Epidermal melanocyte (primary cell): ENCODE measurements at regions not wholly inside any gene's neighbourhood (a gene's known extent, or its start where the extent isn't known, plus 50 kb on each side); places are given as distances from the start of the nearest gene placed in this dataset.

ENCODE experiments used
- DNase-seq: peaks from one replicate; pipeline ENCODE4 v3.0.0; 2011; ENCODE audit warnings: low spot score; ENCODE audit not compliant: insufficient read length

- DNase-seq, result no peak
Measured at GRCh38 chr10:113410618-113411017, 142.2 kb upstream of the HABP2 start.

- DNase-seq, result no peak
Measured at GRCh38 chr10:113411456-113411855, 141.4 kb upstream of the HABP2 start.

- DNase-seq, result no peak
Measured at GRCh38 chr10:113412161-113412560, 140.7 kb upstream of the HABP2 start.

- DNase-seq, result no peak
Measured at GRCh38 chr10:113414543-113414942, 138.3 kb upstream of the HABP2 start.

- DNase-seq, result no peak
Measured at GRCh38 chr10:113415246-113415645, 137.6 kb upstream of the HABP2 start.

DNA sequence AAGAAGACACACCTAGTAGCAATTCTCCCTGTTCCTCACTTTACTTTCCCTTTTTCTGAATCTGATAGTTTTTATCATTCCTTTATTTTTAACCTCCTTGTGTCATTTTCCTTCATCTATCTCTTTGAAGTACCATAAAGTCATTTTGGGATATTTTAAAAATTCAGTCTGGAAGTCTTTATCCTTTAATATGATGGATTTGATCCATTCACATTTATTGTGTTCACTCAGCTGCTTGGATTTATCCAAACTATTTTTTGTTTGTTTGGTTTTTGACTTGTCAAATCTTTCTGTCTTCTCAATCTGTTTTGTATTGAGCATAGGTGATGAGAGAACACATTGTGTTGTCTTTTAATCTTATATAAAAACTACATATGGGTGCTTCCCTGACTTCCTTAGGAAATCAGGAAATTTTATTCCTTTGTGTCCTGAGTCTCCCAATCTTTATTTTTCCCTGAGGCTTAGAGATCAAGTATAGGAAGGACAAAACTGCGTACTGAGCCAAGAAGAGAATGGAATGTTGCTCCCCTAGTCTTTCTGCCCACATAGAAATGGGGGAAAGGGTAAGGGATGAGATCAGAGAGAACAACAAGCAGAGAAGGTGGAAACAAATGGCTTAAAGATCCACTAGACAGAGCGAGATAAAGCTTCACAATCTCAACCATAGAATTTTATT is 132.7 kb upstream of the HABP2 start:
- DNase-seq, result no peak

DNA sequence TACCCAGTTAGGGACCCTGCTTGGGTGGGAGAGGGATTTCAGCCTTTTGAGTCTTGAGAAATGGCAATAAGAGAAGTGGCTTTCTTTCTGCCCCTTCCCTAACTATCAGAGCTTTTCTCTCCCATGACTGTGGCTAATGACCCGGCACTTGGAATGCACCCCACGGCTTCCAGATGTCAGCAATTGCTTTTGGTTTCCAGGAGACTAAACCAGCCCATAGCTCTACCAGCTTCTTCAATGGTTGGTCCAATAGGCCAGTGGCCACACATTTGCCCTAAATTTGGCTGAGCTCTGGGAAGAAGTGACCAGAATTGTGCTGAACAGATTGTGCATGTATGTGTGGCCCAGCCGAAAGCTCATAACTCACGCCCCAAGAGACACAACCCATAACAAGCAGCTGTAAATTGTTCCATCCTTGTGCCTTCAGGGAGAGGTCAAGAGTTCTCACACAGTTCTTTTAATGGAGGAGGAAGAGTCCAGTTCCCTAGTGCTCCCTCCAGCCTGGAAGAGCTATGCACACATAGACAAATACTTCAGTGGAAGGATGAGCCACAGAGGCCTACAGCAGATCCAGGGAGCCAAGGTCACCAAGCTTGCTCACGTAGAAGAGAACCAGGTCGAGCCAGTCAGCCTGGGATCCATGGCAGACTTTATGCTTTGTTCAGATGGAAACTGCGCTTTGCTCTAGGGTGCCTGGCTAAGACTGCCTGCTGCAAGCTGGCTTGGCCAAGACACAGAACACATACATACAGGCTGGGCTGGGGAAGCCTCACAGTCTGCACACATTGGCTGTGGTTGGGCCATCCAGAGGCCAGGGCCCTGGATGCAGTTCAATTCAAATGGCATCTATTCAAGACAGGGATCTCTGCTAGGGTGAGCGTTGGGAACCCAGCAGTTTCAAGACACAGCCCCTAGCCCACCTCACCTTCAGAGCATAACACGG is 131.8 kb upstream of the HABP2 start:
- DNase-seq, result no peak

DNA sequence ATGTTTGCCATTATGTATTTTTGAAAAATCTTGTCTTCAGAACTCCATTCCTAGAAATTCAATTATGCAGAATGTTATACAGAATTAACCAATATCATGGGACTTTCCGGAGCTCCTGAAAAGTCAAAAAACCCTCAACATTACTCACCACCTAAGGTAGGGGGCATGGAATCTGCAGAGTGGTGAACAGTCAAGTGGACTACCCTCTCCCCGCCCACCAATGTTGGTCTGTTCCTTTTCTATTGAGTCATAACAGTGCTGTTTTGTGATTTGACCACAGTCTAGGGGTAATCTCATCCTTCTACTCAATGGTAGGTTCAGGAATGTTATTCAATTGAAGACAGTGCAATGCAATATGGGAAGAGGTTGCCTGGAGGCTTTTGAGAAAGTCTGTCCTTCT is 130.5 kb upstream of the HABP2 start:
- no peak for DNase-seq

- no peak for DNase-seq
Measured at GRCh38 chr10:113423981-113424721, 128.7 kb upstream of the HABP2 start.

DNA sequence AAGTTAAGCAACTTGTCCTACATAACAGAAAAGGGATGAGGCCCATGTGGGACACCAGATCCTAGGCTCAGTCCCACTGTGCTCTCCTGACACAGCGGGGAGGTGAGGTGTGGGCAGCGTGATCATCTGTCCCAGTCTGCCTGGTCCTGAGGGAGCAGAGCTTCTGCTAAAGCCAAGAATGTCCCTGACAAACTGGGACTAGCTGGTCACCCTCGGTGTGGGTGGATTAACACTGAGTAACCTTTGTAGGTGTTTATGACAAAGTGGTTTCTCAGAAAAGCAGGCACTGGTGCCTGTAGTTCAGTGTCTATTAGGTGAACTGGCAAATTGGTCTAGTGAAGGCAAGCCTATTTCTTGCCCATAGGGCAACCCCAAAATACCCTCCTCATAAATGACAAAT is 127.8 kb upstream of the HABP2 start:
- no peak for DNase-seq

DNA sequence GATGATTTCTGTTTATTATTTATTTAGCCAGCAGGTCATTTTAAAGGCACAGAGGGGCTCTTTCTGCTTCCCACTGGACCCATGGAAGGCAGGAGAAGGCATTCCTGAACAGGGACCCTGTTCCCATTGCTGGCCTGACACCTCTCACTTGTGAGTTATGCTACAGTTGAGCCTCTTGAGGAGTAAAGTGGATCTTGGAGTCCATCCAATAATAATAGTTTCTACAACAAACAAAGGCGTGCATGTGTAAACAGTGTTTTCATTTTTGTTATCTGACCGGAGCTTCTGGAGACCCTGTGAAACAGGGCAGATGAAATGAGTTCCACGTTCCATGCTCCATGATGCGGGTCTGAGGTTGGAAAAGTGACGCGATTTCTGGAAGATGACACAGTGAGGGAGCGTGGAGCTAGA is 127.3 kb upstream of the HABP2 start:
- DNase-seq, result no peak

GRCh38 chr10:113426181-113426877 is 126.5 kb upstream of the HABP2 start:
- DNase-seq, result no peak

DNA sequence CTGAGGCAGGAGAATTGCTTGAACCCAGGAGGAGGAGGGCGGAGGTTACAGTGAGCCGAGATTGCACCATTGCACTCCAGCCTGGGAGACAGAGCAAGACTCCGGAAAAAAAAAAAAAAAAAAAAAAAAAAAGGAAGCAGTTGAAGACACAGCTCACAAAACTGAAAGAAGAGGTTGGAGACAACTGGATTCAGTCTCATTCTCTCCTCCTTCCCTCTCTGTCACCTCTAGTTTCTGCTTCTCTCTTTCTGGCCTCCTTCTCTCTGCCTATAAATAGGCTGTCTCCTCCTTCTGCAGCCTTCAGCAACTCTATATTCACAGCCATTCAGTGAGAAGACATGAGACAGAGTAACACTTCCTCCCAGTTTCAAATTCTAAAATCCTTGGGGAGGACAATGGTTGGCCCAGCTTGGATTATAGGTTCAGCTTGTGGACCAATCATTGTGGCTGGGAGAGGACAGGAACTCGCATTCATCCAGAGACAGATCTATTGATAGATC is 125.6 kb upstream of the HABP2 start:
- no peak for DNase-seq

DNA sequence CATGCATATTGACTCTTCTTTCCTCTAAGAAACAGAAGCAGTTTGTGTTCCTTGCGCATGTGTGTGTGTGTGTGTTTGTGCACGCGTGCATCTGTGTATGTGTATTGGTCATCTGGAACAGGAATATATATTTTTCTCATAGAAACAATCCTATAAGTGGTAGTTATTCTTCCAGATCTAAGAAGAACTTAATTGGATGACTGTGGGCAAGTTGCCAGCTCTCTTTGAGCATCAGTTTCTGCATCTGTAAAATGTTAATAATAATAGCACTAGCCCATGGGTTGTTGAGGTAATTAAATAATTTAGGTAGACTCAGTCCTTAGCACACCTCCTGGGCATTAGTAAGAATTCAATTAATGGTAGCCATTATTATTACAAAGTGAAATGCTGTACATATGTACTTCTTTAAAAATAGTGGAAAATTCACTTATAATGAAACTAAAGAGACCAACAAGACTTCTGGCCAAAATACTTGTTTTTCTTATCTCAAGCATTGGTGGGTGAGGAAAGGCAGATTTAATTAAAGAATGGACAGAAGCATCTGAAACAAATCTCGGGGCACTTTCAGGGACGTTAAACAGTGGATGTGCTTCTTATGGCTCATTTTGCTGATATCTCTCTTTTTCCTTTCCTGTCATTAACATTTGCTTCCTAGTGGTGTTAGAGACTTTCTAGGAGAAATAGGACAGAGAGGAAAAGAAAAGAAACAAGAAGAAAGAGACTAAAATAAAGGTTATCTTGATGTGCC is 124.9 kb upstream of the HABP2 start:
- no peak for DNase-seq

DNA sequence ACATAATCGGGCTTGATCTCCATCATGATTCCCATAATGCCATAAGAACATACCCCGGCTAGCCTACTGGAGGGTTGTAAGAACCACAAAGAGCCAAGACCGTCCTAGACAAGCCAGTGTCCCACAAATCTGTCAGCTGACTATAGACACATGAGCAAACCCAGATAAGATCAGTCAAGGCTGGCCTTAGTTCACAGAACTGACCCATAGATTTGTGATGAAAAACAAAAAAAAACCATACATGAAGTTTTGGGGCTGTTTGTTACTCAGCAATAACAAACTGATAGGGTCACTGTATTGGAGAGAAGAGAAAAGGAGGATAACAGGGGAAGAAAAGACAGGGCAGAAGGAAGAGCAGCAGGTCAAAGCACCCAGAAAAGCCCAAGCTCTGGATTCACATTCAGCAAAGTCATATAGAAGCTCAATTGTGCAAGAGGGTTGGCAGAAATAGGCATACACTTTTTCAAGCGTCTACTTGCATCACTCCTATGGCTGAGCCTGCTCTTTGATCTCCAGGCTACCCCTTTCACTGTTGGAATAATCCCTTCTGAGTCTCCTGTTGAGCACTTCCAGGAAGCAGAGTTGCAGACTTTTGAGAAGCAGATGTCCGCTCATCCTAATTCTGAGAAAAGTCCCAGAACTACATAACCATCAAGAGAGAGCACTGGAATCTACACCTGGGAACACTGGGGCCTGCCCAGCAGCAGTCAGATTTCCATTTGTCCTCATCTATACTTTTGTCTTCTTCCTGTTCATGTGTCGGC is 122.0 kb upstream of the HABP2 start:
- no peak for DNase-seq

DNA sequence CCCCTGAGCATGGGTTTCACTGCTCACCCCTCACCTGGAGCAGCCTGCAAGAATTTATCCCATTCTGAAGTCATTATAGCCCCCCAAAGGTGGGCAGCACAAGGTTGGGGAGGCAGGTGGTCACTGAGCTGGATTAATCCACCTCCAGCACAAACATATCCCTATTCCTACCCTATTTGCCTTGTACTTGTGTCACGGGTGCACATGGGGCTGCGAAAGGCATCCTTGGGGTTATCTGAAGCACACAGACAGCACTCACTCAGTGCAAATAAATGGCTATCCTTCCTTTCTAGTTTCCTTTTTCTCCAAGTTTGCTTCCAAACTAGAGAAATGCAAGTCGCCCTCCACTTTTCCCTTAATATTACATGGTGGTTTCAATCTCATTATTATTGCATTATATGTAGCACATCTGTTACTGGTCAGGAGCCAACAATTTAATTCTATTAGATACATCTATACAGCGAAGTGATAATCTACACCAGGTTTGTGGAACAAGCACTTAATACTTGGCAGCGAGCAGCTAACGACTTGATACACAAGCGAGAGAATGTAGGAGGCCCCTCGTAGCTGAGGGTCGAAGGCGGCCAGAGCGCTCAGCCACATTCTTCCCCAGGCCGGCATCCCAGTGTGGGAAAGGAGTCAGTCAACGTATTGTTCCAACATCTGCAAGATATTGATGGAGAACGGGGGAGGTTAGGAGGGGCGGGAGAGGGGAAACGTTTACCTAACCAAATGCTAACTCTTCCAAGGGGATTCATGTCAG is 121.3 kb upstream of the HABP2 start:
- DNase-seq, result no peak

- no peak for DNase-seq
Measured at GRCh38 chr10:113433711-113434110, 119.1 kb upstream of the HABP2 start.

GRCh38 chr10:113434315-113434714 is 118.5 kb upstream of the HABP2 start:
- no peak for DNase-seq

DNA sequence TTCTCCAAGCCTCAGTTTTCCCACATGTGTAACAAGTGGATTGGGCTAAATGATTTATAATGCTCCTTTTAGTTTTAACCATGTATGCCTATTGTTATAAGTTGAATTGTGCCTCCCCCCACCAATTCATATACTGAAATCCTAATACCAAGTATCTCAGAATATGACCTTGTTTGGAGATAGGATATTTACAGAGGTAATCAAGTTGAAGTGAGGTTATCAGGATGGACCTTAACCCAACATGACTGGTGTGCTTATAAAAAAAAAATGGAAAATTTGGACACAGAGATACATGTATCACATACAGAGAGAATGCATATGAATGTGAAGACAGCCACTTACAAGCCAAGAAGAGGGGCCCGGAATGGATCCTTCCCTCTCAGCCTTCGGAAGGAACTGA is 117.9 kb upstream of the HABP2 start:
- DNase-seq, result no peak
